ENCODE measurements at regions not wholly inside any gene's neighbourhood (a gene's known extent, or its start where the extent isn't known, plus 50 kb on each side); places are given as distances from the start of the nearest gene placed in this dataset.

DNA sequence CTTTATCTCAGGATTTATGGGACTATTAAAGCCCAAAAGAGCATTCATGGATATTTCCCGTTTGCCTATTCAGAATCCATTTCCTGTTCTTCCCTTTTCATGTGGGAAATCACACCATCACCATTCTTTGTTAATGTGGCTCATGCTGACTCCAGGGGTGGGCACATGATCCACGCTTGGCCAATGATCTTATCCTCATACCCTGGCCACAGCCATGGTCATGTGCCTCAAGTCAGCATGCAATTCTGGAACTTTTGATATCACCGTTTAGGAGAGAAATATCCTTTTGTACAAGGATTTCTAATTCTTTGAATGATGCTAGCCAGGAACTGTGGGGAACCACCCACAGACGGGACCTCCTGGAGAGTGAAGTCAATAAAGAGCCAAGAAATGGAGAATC, 272.2 kb downstream of the PRELID2 start:
- no peak for DNase-seq
- intact Hi-C loops (cut with DNase I), result no loop called here
- Histone ChIP-seq H3K36me3 (no peaks in the 10 kb centered on the region), H3K27ac (no peak overlapping the region), H3K4me3 (no peak overlapping the region), H3K4me1 (no peaks in the 10 kb centered on the region), H3K27me3 (no peaks in the 10 kb centered on the region), H3K9me3 (peaks cover 0 to 3% of the 10 kb centered on the region in 2 donors)
- ATAC-seq, result no peak
- TF ChIP-seq CTCF (IDR thresholded peaks at IDR 0.05), result no peak

DNA sequence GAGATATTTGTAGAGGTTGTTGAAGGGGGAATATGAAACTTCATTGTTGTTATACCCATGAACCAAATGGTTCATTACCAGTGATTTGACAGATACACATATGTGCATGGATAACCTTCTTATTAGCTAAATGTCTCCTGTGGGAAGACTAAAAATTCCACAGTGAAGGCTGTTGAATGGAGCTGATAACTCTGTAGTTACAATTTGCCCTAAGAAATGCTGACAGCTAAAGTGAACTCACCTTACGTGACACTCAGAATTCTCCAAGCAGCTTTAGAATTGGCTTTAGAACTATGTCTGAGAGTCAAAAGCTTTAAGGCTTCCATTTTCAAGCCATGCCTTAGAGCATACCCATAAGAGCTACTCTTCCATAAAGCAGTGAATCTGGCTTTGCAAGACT, 276.9 kb downstream of the PRELID2 start:
- Histone ChIP-seq H3K27ac (no peak overlapping the region), H3K27me3 (no peaks in the 10 kb centered on the region), H3K4me3 (no peak overlapping the region), H3K9me3 (no peaks in the 10 kb centered on the region), H3K4me1 (no peaks in the 10 kb centered on the region), H3K36me3 (no peaks in the 10 kb centered on the region)
- DNase-seq, result no peak
- intact Hi-C loops (cut with DNase I), result no loop called here
- no peak for ATAC-seq
- no peak for TF ChIP-seq CTCF (IDR thresholded peaks at IDR 0.05)

GRCh38 chr5:145557345-145557744, 277.8 kb downstream of the PRELID2 start:
- intact Hi-C loops (cut with DNase I), result no loop called here
- no peaks in the 10 kb centered on the region for H3K36me3 ChIP-seq
- TF ChIP-seq CTCF (IDR thresholded peaks at IDR 0.05), result no peak
- H3K27me3 ChIP-seq, result no peaks in the 10 kb centered on the region
- no peak for ATAC-seq
- no peak for DNase-seq
- H3K9me3 ChIP-seq, result no peaks in the 10 kb centered on the region
- H3K4me3 ChIP-seq, result no peak overlapping the region
- no peaks in the 10 kb centered on the region for H3K4me1 ChIP-seq
- H3K27ac ChIP-seq, result no peak overlapping the region

DNA sequence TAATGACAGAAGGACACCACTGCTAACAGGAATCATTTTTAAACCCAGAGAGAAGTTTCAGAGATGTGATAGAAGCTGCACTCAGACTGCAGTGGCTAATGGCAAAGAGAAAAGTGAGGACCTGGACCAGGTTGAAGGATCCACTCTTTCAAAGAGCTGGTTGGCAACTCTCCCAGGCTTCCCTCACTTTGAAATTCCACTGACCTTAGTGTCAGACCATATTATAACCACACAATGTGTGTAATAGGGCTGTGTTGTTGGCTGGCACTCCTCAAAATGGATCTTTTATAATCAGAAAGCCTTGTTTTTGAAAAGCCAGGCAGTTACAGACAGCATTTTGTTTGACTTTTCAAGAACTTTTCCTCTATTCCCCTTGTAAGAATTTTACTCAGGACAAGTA, 280.7 kb downstream of the PRELID2 start:
- no peaks in the 10 kb centered on the region for H3K9me3 ChIP-seq
- no peak for DNase-seq
- H3K27ac ChIP-seq, result no peak overlapping the region
- H3K27me3 ChIP-seq, result no peaks in the 10 kb centered on the region
- H3K36me3 ChIP-seq, result no peaks in the 10 kb centered on the region
- no peaks in the 10 kb centered on the region for H3K4me1 ChIP-seq
- peak; percentile 53 for ATAC-seq
- no peak overlapping the region for H3K4me3 ChIP-seq
- no peak for TF ChIP-seq CTCF (IDR thresholded peaks at IDR 0.05)
- intact Hi-C loops (cut with DNase I), result no loop called here

GRCh38 chr5:145553177-145553576, 282.0 kb downstream of the PRELID2 start:
- H3K4me3 ChIP-seq, result no peak overlapping the region
- H3K27ac ChIP-seq, result no peak overlapping the region
- intact Hi-C loops (cut with DNase I), result no loop called here
- H3K36me3 ChIP-seq, result no peaks in the 10 kb centered on the region
- H3K4me1 ChIP-seq, result no peaks in the 10 kb centered on the region
- TF ChIP-seq CTCF (IDR thresholded peaks at IDR 0.05), result no peak
- ATAC-seq (no peak), DNase-seq (no peak)
- H3K27me3 ChIP-seq, result no peaks in the 10 kb centered on the region
- H3K9me3 ChIP-seq, result no peaks in the 10 kb centered on the region

Measured in left lung (tissue), 4 donors.